ENCODE measurements at regions not wholly inside any gene's neighbourhood (a gene's known extent, or its start where the extent isn't known, plus 50 kb on each side); places are given as distances from the start of the nearest gene placed in this dataset.

DNA sequence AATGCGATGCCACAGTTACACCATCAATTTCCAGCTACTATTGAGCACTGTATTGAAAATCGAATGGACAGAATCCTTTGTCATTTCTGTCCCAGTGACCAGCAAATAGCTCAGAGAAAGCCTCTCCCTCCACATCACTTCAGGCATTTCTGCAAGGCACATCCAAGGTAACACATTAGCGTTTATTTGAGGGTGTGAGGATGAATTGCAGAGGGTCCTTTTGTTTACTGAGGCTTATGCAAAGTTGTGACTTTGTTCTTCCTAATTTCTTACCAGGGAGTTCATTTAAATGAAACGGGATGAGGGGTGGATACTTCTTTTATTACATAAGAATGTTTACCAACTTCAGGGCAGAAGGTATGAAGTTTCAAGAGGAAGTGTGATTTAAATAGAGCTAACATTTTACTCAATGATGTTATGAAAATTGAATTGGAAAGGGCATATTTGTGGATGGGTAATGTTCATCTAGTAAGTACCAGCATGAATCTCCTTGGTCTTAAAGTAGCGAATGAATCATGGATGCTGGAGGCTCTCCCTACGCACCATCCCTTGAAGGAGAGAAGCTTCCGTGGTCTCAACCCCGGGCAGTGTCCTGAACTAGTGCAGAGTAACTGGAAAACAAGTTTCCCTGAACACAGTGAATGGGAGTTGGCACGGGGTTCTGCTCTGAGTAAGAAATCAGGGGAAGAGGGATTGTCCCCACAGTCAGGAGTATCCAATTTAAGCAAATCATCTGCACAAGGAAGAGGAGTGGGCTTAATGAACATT lies 756.5 kb downstream of the GALR1 start:
- no peak for DNase-seq

DNA sequence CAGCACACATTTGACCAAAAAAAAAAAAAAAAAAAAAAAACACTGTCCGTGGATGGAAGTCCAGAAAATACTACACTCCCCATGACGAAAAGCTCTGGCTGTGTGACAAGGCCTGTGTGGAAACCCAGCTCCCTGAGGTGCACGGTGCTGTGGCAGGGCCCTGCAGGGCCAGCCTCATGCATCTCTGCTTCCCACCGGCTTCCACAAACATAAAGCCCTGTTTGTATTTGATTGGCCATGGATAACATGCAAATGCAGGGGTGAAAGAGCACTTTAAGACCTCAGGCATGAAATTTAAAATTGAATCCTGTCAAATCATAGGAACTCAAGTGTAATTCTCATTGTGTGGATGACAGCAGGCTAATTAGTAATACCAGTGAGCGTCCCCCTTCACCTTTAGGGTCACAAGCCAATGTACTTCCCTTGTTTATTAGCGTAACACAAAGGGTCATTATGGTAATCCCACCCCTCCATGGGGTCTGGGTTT lies 757.2 kb downstream of the GALR1 start:
- no peak for DNase-seq

DNA sequence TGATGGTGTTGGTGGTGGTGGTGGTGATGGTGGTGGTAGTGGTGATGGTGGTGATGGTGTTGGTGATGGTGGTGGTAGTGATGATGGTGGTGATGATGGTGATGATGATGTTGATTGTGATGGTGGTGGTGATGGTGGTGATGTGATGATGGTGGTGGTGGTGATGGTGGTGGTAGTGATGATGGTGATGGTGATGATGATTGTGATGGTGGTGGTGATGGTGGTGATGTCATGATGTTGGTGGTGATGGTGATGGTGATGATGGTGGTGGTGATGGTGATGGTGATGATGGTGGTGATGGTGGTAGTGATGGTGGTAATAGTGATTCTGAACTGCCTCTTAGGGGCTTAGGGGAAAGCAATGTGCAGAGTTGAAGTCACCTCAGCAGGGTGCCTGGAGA lies 760.7 kb downstream of the GALR1 start:
- DNase-seq, result no peak

DNA sequence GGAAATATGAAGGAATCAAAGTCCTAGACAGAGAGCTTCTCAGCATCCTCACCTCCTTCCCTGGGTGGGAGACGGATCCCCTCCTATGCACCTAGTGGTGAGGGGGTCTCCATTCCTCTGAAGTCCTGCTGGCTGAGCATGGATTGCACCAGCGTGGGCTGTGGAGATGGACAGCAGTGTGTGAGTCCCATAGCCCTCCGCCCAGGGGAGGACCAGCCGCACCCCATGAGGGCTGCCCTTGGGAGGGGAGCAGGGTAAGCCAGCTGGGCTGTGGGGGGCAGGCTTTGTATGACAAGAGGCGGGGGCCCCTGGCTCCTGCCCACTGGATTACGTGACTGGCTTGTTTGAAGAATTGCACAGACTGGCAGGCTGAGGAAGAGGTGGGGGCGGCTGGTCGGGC lies 768.2 kb downstream of the GALR1 start:
- DNase-seq, result no peak

DNA sequence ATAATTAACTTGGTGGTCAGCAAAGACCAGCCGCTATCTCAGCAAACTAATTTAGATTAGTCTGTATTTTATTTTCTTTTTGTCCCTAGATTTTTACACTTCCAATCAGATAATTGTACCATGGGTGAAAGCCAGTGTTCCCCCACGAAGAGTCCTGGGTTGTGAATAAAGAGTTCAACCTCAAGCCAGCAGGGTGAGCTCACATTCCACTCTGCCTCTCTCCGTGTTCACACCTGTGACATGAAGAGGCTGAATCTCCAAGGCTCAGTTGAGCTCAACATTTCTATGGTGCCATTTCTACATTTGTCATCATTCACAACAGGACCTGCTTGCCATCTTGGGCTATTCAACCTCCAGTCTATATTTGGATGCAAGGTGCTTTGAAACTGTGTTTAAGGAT lies 771.5 kb downstream of the GALR1 start:
- DNase-seq, result no peak

DNA sequence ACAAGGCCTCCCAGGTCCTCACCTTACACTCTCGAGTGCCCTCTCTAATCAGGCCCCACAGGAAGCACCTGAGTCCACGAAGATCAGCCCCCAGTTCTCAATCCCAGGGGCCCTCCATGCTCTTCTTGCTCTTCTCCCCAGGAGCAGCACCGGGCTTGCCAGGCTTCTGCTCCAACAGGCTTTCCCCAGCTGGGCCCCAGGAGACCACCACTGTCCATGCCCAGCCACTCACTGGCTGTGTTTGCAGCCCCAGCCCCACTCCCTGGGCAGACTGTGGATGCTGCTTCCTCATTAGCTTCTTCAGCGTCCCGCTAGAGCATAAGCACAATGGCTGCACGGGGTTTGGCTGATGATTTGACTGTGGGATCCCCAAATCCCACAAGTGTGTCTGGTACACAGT lies 781.9 kb downstream of the GALR1 start:
- no peak for DNase-seq

DNA sequence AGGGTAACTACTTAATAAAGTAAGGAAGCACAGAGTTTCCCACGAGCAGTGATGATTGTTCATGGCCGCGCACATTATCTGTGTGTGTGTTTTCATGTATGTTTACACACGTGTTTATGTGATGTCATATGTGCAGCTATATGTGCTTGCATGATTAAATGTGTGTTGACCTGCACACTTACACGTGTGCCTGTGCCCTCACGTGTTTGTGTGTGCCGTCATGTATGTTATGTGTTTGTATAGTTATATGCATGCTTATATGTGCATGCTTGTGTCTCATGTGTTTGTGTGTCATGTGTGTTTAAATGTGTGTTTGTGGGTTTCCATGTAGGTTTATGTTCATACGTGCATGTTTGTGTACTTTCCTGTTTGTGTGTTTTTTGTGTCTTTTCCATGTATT lies 782.3 kb downstream of the GALR1 start:
- no peak for DNase-seq

DNA sequence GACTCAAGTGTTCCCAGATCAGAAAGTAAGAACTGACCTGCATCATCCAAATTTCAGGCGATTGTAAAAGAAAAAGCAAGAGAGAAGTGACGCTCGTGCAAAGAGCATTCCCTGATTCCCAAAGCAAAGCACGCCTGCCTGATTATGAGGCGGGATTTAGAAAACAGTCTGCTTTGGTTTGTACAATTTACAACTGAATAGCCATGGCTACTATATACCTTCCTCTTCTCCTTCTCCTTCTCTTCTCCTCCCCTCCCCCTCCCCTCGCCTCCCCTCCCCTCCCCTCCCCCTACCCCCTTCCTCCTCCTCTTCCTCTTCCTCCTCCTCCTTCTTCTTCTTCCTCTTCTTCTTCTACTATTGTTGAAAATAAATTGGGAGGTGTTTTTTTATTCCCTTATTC lies 782.9 kb downstream of the GALR1 start:
- DNase-seq, result no peak

DNA sequence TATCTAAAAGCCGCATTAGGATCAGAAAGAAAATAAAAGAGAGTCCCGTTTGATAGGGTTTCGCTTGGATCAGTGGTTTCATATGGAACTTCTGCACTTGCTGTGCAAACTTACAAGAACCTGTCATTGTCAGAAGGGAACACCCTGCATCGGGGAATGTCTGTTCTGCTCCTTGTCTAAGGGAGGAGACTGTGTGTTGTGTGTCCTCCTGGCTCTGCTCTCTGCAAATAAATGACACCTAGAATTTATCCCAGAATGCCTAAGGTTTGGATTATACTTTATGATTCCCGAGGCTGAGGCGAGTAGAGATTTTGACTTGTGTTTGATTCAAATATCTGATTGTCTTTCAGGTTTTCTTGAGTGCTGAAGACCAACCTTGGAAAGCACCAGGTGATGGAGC lies 785.1 kb downstream of the GALR1 start:
- no peak for DNase-seq

DNA sequence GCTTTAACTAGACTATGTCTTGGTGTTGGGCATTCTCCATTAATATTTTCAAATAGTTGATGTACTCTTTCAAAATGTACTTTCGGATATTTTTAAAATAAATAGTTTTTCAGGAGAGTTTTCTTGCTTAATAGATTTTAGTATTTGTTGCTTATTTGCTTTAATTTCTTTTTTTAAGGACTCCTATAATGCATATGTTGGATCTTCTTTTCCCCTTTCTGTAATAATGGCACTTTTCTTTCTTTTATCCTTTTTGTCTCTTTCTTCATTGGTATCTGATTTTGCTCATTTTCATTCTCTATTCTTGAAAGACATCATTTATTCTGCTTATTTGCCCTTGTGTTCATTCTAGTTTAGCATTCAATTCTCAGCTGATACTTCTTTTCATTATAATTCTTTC lies 791.6 kb downstream of the GALR1 start:
- DNase-seq, result no peak

DNA sequence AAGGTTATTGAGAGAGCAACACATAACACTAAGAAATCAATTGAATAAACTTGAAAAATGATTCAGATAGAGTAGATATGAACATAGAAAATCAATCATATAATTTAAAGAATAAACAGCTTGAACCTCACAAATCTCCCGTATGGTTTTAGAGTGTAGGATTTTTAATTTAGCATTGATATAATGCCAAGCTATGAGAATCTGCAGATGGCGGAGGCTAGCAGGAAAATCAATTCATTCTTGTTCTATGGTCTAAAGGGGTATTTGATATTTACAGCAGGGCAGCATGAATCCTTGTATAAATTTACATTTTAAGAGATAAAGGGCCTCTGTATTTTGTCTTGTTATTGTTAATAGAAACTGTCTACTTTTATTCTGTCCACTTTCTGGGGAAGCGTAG lies 797.0 kb downstream of the GALR1 start:
- DNase-seq, result no peak

DNA sequence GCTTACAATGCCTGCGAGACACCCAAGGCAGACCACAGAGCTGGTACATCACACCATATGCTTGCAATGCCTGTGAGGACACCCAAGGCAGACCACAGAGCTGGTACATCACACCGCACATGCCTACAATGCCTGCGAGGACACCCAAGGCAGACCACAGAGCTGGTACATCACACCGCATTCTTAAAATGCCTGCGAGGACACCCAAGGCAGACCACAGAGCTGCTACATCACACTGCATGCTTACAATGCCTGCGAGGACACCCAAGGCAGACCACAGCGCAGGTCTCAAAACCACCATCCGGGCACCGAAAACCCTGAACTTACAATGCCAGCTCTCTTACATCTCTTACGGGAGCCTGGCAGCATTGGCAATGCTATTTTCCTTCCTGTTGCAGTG lies 799.6 kb downstream of the GALR1 start:
- DNase-seq, result no peak

DNA sequence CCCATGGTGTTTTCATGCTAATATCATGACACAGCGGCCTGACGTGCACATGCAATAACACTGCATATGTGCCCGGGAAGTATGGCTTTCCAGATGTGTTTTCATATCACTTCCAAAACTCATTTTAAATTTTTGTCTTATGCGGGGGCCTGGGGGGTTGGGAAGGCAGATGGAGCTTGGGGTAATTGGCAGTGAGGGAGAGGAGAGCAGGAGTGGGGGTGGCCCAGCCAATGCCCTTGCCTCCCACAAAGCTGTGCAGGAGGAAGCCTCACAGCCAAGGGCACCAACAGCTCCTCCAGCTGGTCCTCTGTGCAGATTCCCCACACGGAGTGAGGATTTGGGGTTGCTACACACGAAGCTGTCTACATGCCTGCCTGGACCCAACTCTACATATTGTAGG lies 805.2 kb downstream of the GALR1 start:
- no peak for DNase-seq

DNA sequence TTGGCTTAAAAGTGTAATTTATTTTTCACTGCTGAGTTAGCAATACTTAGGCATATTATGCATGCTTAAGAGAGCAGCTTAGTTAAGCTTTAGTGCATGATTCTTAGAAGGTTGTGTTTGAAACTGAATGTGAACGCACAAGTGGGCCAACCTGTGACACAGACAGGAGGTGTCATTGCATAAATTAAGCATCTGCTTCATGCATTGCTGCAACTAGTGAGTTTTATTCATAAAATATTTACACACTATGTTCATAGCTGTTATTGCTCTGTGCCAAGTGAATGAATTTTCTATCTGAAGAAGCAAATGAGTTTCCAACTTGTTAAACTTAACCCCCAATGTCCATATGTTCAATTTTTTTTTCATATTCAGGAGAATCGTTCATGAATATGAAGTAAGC lies 806.4 kb downstream of the GALR1 start:
- DNase-seq, result no peak

DNA sequence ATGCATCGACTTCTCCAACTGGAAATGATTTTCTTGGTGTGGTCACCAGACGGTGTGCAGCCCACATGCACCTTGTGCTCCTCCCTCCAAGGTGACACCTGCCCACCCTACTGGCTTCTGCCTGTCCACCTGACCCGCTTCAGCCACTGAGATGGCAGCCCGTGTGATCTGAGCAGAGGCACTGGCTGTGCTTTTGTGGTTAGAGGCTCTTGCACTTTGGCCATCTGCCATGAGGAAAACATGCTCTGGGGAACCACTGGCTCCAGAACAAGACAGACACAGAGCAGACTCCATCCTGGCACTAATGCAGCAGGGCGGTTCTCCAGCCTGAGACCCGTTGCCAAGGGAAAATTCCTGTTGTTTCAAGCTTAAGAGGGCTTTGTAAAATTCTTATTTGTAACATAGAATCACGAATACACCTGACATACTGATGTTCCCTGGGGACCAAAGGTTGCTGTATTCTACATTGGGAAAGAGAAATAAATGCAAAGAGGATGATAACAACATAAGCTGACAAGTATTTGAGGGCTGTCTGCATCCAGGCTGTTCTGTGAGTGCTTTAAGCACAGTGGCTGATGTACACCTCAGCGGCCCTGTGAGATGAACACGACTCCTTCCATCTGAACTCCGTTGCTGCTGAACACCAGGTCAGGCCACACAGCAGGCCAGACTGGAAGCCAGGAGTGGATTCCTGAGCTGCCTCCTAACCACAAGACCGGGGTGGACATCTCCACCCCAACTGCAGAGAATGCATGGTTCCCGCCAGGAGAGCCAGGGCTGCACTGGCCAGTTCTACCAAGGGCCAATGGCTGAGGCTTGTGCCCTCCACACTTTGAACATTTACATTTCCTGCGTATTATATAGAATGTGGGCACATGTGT lies 820.4 kb downstream of the GALR1 start:
- no peak for DNase-seq

DNA sequence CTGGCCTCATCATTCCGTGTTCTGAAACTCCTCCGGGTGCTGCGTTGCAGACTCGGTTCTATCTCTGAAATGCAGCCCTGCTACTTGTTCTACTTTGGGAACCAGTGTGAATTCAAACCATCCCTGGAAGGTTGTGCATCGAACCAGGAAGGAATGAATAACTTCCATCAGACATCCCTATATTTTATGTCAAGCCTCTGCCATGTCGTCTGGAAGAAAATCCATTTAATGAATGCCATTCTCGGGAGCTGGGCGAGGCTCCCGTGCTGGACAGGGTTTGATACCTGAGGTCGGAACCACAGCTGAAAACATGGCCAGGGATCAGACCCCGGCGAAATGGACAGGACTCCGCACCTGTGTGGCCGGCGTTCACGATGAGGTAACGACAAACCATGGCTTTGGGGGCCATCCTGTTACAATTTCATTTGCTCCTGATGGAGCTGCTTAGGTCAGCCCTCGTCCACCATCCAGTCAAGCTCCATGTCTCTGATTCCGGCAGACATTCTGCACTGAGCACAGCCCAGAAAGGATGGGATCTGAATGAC lies 821.6 kb downstream of the GALR1 start:
- DNase-seq, result no peak

DNA sequence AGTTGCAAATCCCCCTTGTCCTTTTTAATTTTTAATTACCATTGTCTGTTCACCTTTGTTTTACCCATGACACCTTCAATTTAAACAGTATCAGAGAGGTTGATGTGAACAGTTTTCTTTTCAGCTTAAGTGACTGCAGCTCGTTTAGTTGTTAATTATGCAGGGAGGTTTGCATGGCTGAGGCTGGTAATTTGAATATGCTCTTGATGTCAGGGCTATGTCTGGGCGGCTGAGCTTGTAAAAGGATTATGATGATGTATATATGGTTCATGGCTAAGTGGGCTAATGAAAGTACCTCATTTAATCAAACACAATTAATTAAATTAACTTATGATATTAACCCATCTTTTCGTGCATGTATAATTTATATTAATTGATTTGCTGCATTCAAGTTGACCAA lies 822.1 kb downstream of the GALR1 start:
- no peak for DNase-seq

DNA sequence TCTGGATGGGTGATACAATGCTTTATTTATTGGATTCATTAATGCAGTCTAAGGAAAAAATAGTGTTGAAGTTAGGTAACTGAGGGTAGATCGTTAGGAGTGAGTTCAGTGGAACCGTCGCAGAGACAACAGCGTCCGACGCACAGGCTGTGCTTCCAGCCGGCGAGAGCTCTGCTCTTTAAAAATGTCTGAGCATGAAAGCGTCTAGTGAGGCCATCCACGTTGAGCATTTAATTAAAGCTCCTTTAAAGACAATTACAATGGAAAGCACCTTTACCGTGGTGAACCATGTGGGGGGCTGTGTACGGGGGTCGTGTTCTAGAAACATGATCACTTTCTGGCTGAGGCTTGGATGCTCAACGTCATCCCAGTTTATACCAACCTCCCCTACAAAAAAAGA lies 822.7 kb downstream of the GALR1 start:
- no peak for DNase-seq

DNA sequence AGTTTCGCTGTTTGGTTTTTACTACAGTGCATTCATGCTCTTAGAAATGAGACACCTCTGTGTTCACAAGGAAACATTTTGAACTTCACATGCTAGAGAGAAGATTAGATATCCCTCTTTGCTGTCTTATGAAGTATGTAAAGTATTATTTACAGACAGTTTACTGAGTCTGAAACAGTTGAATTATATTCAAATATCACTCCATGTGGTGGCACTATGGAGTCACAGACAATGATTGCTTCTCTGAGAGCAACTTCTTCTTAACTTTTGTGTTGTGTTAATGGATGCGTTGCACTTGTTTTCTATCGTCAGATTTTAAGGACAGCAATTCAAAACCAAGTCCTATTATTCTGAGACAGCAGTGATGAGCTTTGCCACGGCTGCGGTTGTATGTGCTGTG lies 823.6 kb downstream of the GALR1 start:
- DNase-seq, result no peak

DNA sequence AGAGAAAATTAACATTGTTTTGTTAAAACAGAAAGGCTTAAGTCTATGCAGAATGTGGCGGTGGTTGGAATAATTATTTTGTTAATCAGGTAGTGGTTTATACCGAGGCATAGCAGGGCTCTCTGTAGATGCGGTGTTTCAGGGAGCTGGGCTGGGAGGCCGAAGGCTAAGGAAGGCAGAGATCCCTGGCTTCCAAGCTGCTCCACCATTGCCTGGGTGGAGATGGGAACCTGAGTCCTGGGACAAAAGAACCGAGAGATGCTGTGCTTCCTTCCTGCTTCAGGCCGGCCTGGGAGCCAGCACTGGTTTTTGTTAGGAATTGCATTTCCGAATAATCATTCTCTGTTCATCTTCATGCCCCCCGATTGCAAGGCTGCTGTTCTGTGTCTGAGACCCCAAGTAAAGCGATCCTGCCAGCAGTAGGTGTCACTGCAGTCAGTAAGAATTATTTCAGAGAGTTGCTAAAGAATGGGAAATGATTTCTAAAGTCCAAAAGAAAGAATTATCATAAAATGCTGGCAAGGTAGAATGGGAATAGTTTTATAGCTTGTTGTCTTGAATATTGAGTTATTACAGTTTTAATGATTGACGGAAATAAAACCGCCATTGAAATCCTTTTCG lies 824.9 kb downstream of the GALR1 start:
- DNase-seq, result no peak

DNA sequence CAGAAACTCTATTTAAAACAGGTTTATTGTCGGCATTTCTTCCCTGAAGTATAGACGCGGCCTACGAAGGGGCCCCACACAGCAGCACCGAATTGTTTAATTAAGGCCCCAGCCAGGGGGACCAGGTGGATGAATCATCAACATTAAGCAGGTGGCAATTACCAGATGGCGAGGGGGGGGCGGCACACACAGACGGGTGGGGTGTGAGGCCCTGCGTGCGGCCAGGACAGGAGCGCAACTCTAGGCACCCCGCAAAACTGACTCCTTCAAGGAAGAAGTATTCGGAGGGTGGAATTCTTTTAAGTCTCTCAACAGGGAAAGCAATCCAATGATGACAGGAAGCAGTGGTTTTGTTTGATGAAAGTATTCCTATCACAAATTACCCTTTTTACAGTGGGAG lies 830.4 kb downstream of the GALR1 start:
- DNase-seq, result no peak

DNA sequence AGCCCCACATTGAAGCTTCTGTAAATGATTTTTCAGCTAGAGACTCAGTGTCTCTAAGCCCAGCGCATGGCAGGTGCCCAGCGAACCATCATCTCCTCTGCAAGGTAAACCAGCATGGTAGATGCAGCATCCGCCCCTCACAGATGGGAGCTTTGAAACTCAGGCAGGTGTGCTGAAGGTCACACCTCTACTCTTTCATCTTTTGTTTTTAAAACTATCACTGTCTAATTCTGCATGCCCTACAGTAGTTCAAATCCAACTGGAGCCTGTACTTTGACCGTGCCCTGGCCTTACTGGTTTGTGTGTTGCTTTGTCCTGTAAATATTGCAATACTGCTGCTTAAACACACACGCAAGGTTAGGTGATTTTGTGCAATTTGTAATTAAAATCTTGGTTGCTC lies 831.1 kb downstream of the GALR1 start:
- no peak for DNase-seq

DNA sequence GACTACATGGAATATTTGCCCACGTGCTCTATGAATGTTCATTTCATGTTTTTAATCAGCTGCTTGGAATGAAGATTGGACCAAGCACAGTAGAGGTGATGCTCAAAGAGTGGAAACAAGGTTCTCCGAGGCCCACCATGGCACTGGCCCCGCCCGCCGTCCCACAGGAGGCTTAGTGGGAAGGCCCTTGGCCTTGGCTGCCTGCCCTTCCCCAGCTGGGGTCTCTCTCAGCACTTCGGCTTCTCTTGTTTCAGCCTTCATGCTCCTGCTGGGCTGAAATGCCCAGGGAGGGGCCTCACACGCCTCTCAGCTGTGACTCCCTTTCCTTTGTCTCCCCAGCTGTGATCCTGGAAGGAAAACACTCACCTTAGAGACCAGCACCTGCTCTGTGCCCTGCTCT lies 833.2 kb downstream of the GALR1 start:
- no peak for DNase-seq
